ENCODE measurements at regions not wholly inside any gene's neighbourhood (a gene's known extent, or its start where the extent isn't known, plus 50 kb on each side); places are given as distances from the start of the nearest gene placed in this dataset.
"Not testable (repeated sequence)": the region's sequence is repeated elsewhere in the genome, so short reads cannot be mapped to it uniquely, and the experiment has no call there.

- ChIA-PET CTCF (interaction anchor here (0.7 to 0.9 kb wide), 2 partner anchors 12 to 16 kb away, joined by 3 read pairs; no protein-coding TSS in a partner anchor), POLR2A (no interaction called here)
- Mint-ChIP-seq H3K9me3 (no peaks in the 10 kb centered on the region), H3K27me3 (peaks cover 27% of the 10 kb centered on the region), H3K36me3 (ENCODE audit: low read depth) (no peaks in the 10 kb centered on the region), H3K4me3 (no peak overlapping the region), H3K4me1 (no peaks in the 10 kb centered on the region), H3K27ac (no peak overlapping the region)
- no peak for DNase-seq
These were observed 148.9 kb downstream of the BRD1 start for GRCh38 chr22:49678842-49679170.

- no peaks in the 10 kb centered on the region for H3K4me1 Mint-ChIP-seq
- peaks cover 24% of the 10 kb centered on the region for H3K27me3 Mint-ChIP-seq
- no peaks in the 10 kb centered on the region for H3K36me3 Mint-ChIP-seq (ENCODE audit: low read depth)
- CTCF ChIA-PET: no interaction called here
- H3K27ac Mint-ChIP-seq: no peak overlapping the region
- DNase-seq: no peak
- no peaks in the 10 kb centered on the region for H3K9me3 Mint-ChIP-seq
- H3K4me3 Mint-ChIP-seq: no peak overlapping the region
- POLR2A ChIA-PET: no interaction called here
These were observed 149.4 kb downstream of the BRD1 start for GRCh38 chr22:49678137-49678841.

- no peaks in the 10 kb centered on the region for H3K4me1 Mint-ChIP-seq
- no peak overlapping the region for H3K4me3 Mint-ChIP-seq
- DNase-seq: no peak
- H3K27ac Mint-ChIP-seq: no peak overlapping the region
- H3K36me3 Mint-ChIP-seq (ENCODE audit: low read depth): no peaks in the 10 kb centered on the region
- ChIA-PET CTCF (interaction anchor here (1.1 kb wide), 2 partner anchors 14 to 16 kb away, joined by 3 read pairs; no protein-coding TSS in a partner anchor), POLR2A (no interaction called here)
- H3K27me3 Mint-ChIP-seq: peaks cover 21% of the 10 kb centered on the region
- no peaks in the 10 kb centered on the region for H3K9me3 Mint-ChIP-seq
These were observed 150.2 kb downstream of the BRD1 start for GRCh38 chr22:49677495-49677889.

GRCh38 chr22:49676783-49677494, 150.7 kb downstream of the BRD1 start:
- Mint-ChIP-seq H3K9me3 (no peaks in the 10 kb centered on the region), H3K27ac (no peak overlapping the region), H3K36me3 (ENCODE audit: low read depth) (no peaks in the 10 kb centered on the region), H3K27me3 (peaks cover 24% of the 10 kb centered on the region), H3K4me1 (no peaks in the 10 kb centered on the region), H3K4me3 (no peak overlapping the region)
- ChIA-PET CTCF (interaction anchor here (1.1 kb wide), 2 partner anchors 13 to 15 kb away, joined by 3 read pairs; no protein-coding TSS in a partner anchor), POLR2A (no interaction called here)
- no peak for DNase-seq

GRCh38 chr22:49676230-49676629, 151.4 kb downstream of the BRD1 start:
- ChIA-PET POLR2A (no interaction called here), CTCF (no interaction called here)
- Mint-ChIP-seq H3K9me3 (no peaks in the 10 kb centered on the region), H3K36me3 (ENCODE audit: low read depth) (peaks cover under 1% of the 10 kb centered on the region), H3K4me3 (no peak overlapping the region), H3K27ac (no peak overlapping the region), H3K4me1 (peaks cover 5% of the 10 kb centered on the region), H3K27me3 (peaks cover 31% of the 10 kb centered on the region)
- DNase-seq: no peak

GRCh38 chr22:49674479-49675050, 153.1 kb downstream of the BRD1 start:
- Mint-ChIP-seq H3K27ac (no peak overlapping the region), H3K27me3 (peaks cover 31% of the 10 kb centered on the region), H3K4me1 (peaks cover 10% of the 10 kb centered on the region), H3K9me3 (no peaks in the 10 kb centered on the region), H3K36me3 (ENCODE audit: low read depth) (peaks cover 1% of the 10 kb centered on the region), H3K4me3 (no peak overlapping the region)
- ChIA-PET CTCF (no interaction called here), POLR2A (no interaction called here)
- no peak for DNase-seq

GRCh38 chr22:49673048-49673447, 154.6 kb downstream of the BRD1 start:
- Mint-ChIP-seq H3K27ac (no peak overlapping the region), H3K9me3 (peaks cover 6% of the 10 kb centered on the region), H3K4me3 (no peak overlapping the region), H3K36me3 (ENCODE audit: low read depth) (peaks cover 3% of the 10 kb centered on the region), H3K4me1 (peaks cover 13% of the 10 kb centered on the region), H3K27me3 (peaks cover 33% of the 10 kb centered on the region)
- ChIA-PET POLR2A (no interaction called here), CTCF (no interaction called here)
- DNase-seq: no peak

- Mint-ChIP-seq H3K27me3 (peaks cover 33% of the 10 kb centered on the region), H3K27ac (no peak overlapping the region), H3K9me3 (peaks cover 6% of the 10 kb centered on the region), H3K36me3 (ENCODE audit: low read depth) (peaks cover 3% of the 10 kb centered on the region), H3K4me1 (peaks cover 16% of the 10 kb centered on the region), H3K4me3 (no peak overlapping the region)
- ChIA-PET POLR2A (no interaction called here), CTCF (no interaction called here)
- no peak for DNase-seq
These were observed 155.6 kb downstream of the BRD1 start for GRCh38 chr22:49672014-49672516.

GRCh38 chr22:49671331-49672013, 156.2 kb downstream of the BRD1 start:
- Mint-ChIP-seq H3K4me1 (peaks cover 22% of the 10 kb centered on the region), H3K27ac (peak overlapping the region; percentile 60), H3K9me3 (peaks cover 6% of the 10 kb centered on the region), H3K27me3 (peaks cover 30% of the 10 kb centered on the region), H3K36me3 (ENCODE audit: low read depth) (peaks cover 3% of the 10 kb centered on the region), H3K4me3 (peak overlapping the region; percentile 33)
- DNase-seq: no peak
- ChIA-PET CTCF (no interaction called here), POLR2A (no interaction called here)

GRCh38 chr22:49670456-49671330, 157.0 kb downstream of the BRD1 start:
- no peak for DNase-seq
- peaks cover 3% of the 10 kb centered on the region for H3K36me3 Mint-ChIP-seq (ENCODE audit: low read depth)
- ChIA-PET POLR2A (no interaction called here), CTCF (no interaction called here)
- H3K4me1 Mint-ChIP-seq: peaks cover 28% of the 10 kb centered on the region
- H3K27me3 Mint-ChIP-seq: peaks cover 30% of the 10 kb centered on the region
- H3K4me3 Mint-ChIP-seq: peak overlapping the region; percentile 33
- peaks cover 6% of the 10 kb centered on the region for H3K9me3 Mint-ChIP-seq
- H3K27ac Mint-ChIP-seq: no peak overlapping the region

GRCh38 chr22:49669969-49670455, 157.7 kb downstream of the BRD1 start:
- CTCF ChIA-PET: interaction anchor here (1.2 to 1.3 kb wide), 2 partner anchors 13 to 15 kb away, joined by 3 to 5 read pairs; no protein-coding TSS in a partner anchor
- DNase-seq; H3K27ac Mint-ChIP-seq; H3K4me3 Mint-ChIP-seq; POLR2A ChIA-PET; H3K9me3 Mint-ChIP-seq; H3K36me3 Mint-ChIP-seq (ENCODE audit: low read depth): not testable (repeated sequence)
- peaks cover 27% of the 10 kb centered on the region for H3K27me3 Mint-ChIP-seq
- peaks cover 28% of the 10 kb centered on the region for H3K4me1 Mint-ChIP-seq

GRCh38 chr22:49669427-49669968, 158.2 kb downstream of the BRD1 start:
- Mint-ChIP-seq H3K4me1 (peaks cover 28% of the 10 kb centered on the region), H3K27me3 (peaks cover 27% of the 10 kb centered on the region)
- H3K4me3 Mint-ChIP-seq; H3K27ac Mint-ChIP-seq; DNase-seq; H3K9me3 Mint-ChIP-seq; POLR2A ChIA-PET; H3K36me3 Mint-ChIP-seq (ENCODE audit: low read depth): not testable (repeated sequence)
- CTCF ChIA-PET: interaction anchor here (1.2 to 1.3 kb wide), 2 partner anchors 12 to 14 kb away, joined by 3 to 5 read pairs; no protein-coding TSS in a partner anchor

All from activated CD4-positive, alpha-beta T cell treated with anti-CD3 and anti-CD28 coated beads, Interleukin-2, amount 10 ng/mL, durations not matched to agents 7 days and 5 days (primary cell).